Stimulated activated CD8-positive, alpha-beta memory T cell treated with anti-CD3 and anti-CD28 coated beads, Interleukin-15, amount 100 ng/mL, for 48 hours (primary cell): ENCODE measurements at regions not wholly inside any gene's neighbourhood (a gene's known extent, or its start where the extent isn't known, plus 50 kb on each side); places are given as distances from the start of the nearest gene placed in this dataset.

Experiments used
- DNase-seq, 2 donors: peaks; one replicate each; pipeline ENCODE4 v3.0.0-alpha.2; 2020; ENCODE audit warnings: low read depth in 2 of 2

DNA sequence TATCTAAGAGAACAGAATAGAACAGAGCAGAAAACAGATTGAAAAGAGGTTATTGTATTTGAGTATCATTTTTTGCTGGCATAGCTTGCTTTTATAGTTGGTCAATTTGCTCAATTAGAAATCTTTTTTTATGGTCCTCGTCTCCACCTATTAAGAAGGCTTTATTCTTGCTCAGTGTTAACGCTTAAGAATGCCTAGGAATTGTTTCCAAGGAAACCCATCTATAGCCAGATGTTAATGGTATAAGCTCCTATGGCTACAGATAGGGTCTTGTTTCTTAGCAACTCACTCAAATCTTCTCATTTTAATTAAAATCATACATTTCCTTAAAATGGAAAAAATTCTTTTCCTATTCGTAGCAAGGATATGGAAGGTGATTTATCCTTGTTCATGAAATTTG lies 392.3 kb downstream of the TMEM135 start:
- DNase-seq, result no peak

DNA sequence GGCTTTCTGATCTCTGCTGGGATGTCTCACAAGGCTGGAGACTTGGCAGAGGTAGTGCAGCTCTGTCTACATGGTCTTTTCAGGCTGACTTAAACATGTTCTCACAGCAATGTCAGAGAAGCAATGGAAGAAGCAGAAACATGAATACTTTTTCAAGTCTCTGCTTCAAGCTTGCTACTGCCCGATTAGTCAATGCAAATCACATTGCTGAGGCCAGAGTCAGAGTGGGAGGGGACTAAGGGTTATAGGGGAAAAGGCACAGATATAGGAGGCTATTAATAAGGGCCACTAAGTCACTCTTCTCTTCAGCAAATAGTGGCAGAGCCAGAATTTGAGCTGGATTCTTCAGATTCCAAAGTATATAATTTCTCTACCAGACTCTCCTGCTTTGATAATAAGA lies 390.5 kb downstream of the TMEM135 start:
- no peak for DNase-seq

DNA sequence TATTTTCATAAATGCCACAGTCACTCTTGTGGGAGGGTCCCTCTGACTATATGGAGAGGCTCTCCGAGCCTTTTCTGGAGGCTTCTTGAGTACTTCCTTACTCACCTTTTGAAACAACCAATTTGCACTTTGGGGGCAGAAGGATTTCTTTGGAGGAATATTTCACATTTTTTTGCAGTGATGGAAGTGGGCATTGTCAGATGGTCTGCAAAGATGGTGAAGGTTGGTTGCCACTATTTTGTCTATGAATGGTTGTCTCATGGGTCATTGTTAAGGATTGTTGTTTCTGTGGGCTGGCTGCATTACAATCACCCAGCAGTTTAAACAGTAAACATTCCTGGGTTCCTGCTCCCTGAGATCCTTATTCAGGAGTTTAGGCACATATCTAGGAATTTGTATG lies 388.2 kb downstream of the TMEM135 start:
- DNase-seq, result no peak

DNA sequence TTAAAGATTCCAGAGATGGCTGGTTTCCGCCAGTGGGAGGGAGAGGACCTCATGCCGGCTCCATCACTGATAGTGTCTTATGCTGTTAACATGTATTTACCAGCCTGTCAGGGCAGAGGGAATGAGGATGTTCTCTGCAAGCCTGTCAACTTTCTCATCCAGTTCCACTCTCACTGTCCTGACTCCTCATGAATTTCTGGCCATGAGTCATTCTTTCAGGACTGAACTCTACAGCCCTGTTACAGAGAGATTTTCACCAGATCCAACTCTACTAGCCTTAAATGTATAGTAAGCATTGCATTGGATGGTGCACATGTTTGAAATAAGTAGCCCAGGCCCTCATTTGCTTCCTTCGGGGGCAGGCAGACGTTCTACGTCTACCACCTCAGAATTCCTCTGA lies 387.7 kb downstream of the TMEM135 start:
- no peak for DNase-seq

DNA sequence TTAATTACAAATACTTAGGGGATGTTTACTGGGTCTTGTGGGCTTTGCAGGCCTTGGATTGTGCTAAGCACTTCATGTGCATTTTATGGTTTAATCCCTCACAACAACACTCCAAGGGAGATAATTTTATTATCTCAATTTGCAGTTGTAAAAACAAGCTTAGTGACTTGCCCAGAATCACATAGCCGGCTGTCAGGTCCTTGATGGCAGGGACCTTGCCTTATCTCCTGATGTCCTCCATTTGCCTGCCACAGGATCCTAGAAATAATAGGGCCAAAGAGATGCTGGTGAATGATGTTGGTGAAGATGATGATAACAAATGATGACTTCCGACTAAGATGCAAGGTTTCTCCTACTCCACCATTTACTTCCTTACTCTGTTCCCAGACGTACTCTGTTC lies 385.4 kb downstream of the TMEM135 start:
- DNase-seq, result no peak

DNA sequence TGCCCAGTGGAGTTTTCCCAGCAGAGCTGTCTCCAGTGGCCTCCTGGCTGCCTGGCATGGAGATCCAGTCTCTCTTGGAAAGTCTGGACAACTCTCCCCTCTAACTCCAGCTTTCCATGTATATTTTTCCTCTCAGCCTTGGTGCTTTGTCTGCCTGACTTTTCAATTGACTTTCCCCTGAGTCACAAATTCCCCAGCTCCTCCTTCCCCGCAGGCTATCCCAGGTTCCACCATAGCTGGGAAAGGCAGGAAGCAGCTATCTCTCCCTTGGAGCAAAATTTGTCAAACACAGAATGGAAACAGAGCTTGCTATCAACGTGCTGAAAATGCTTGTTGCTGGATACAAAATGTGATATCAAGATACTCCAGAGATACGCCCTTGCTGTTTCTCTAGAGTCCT lies 384.8 kb downstream of the TMEM135 start:
- DNase-seq, result no peak

DNA sequence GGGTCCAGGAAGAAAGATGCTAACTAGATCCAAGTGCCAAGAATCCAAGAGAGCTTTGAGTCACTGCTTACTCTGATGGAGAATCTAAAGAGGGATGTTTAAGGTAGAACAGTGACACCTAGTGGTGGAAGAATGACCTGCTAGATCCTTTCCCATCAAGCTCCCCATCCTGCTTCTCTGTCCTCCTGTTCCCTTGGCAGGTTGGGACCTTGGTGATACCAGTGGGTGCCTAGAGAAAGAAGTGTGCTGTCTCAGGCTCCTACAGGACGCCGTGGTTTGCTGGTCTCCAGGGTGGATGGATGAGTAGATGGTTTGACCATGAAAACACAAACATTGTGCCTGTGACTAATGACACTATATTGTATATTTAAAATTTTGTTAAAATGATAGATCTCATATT lies 383.7 kb downstream of the TMEM135 start:
- no peak for DNase-seq

DNA sequence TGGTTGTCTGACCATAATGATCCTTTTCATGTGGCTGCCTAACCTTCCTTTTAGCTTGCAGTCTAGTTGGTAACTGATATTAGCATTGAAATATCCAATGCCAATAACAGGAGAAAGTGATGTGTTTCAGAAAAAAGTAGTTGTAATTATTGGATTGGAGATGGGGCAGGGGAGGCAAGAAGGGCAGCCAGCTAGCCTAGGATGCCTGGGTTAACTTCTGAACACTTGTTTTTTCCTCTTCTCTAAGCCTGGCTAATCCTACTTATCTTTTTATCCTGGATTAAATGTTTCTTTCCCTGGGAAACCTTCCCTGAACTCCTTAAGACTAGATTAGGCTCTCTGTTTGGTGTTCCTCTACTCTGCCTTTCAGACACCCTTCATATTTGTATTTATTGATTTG lies 380.2 kb downstream of the TMEM135 start:
- DNase-seq, result no peak

DNA sequence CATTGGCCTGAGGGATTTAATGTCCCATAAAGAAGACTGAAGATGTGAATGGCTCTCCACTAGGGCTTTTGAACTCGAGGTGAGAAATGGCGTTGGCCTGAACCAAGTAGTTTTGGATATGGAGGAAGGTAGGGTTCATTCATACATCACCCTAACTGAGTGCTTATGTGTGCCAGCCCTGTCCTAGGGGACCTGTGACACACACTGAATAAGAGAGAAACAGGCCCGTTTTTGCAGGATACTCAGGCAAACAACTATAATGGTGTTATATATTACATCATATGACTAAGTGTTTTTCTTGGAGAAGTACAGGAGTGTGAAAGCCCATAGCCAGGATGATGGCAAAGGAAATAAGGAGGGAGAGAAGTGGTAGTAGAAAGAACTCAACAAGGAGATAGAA lies 368.1 kb downstream of the TMEM135 start:
- no peak for DNase-seq

DNA sequence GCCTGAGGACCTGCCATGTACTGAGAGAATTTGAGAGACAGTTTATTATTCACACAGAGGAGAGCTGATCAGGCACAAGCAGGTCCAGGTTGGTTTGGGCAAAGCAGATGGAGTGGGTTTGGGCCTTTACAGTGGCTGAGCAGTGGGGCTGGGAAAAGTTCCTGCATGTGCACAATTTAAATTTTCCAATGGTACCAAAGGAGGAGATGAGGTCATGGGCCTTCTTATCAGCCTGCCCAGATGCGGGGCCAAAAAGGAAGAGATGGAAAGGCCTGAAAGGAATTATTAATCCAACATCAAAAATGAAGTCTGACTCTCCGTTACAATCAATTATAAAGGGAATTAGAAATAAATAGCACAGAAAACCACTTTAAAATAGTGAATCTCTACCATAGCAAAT lies 367.6 kb downstream of the TMEM135 start:
- no peak for DNase-seq

DNA sequence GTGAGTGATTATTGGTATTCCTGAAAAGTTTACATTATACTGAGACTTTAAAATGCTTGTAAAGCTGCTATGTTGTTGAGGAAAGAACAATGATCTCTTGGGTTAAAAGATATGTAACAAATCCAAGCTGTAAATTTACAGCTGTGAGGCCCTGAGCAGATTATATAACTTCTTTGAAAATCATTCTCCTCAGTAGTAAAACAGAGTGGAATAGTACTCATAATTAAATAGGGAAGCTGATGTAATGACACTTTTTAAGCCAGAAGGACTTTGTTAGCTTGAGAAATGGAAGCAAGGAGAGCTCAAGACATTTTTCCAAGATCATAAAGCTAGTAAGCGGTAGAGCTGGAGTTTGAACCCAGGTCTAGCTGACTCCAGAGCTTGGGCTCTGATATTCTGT lies 363.9 kb downstream of the TMEM135 start:
- no peak for DNase-seq

DNA sequence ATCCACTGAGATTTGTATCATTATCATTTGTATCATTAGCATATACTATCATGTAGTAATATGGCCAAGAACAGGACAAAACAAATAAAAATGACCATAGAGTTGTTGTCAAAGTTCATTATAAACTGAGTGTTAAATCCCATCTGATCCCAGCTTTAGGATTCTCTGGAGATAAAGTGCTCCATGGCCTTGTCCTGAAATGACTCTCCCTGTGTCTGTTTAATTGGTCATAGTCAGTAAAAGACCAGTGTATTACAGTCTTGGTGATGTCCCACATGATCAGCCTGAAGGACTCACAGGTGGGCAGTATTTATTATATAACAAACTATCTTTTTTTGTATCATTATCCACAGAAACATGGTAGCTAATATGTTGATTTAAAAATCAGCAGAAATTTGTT lies 361.6 kb downstream of the TMEM135 start:
- DNase-seq, result no peak

DNA sequence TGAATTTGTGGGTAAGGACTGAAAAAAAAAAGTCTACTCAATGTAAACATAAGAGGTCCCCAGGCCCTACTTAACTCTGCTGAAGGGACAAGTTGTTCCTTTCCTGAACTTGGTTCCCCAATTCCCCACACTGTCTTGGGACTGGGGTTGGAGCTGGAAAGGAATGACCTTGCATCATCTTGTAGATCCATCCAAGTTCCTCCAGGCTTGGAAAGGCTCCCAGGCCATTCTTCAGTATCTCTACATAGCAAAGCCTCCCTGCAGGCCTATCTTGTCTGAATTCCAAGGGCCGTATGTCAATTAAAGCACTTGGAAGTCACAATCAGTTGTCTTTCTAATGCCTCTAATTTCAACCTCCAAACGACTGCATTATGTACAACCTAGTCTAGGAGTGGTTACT lies 361.2 kb downstream of the TMEM135 start:
- DNase-seq, result no peak

DNA sequence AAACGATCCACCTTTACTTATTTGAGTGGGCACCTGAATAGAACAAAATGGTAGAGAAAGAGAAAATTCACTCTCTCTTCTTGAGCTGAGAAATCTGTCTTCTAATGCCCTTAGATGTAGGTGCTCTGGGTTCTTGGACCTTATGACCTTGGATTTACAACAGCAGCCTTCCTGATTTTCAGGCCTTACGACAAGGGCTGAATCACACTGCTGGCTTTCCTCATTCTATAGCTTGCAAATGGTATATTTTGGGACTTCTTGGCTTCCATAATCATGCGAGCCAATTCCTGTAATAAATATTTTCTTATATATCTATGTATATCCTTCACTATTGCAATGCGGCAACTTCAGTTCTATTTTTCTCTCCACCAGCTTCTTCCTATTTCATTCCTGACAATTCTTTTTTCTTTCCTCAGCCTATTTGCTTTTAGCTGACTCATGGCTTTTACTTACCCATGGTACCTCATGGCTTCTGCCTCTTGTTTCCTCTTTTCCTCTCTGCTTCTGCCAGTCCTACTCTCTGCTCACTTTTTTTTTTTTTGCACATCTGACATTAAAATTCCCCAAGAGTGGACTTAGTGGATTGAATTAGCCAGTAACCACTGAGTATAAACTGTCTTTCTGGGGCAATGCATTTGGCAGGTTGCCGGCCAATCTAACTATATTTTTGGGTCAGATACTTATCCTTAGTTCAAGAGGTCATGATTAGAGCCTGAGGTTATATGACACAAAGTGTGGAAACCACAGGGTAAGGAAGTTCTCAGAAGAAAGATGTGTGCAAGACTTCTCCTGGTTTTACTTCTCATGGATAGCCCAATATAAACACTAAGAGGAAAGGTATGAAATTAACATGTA lies 359.5 kb downstream of the TMEM135 start:
- no peak for DNase-seq

DNA sequence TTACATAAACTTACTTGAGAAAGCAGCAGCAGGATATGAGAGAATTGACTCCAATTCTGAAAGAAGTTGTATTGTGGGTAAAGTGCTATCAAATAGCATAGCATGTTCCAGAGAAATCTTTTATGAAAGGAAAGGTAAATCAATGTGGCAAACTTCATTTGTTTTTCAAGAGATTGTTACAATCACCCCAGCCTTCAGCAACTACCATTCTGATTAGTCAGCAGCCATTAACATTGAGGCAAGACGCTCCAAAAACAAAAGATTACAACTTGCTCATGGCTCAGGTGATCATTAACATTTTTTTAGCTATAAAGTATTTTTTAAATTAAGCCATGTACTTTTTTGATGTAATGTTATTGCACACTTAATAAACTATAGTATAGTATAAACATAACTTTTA lies 357.2 kb downstream of the TMEM135 start:
- DNase-seq, result no peak

DNA sequence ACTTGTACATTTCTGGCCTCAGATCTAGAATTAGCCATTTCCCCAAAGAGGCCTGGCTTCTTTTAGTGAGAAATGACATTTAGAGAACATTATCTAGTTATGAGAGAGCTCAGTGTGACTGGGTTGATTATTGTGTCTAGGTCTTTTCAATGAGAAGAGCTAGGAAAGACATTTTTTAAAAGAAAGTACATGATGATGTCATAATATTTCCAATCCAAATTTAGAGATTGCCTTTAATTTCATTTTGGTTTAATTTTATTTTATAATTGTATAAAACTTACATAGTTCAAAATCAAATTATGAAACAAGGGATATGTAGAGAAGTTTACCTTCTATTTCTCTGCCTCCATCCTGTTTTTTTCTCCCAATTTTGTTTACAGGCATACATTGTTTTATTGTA lies 354.9 kb downstream of the TMEM135 start:
- DNase-seq, result no peak

DNA sequence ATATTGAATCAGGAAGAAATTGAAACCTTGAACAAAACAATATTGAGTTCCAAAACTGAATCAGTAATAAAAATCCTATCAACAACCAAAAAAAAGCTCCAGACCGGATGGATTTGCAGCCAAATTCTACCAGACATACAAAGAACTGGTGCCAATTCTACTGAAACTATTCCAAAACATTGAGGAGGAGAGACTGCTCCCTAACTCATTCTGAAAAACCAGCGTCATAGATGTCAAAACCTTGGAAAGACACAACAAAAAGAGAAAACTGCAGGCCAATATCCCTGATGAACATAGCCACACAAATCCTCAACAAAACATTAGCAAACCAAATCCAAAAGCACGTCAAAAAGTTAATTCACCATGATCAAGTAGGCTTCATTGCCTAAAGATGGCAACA lies 353.8 kb downstream of the TMEM135 start:
- DNase-seq, result no peak

DNA sequence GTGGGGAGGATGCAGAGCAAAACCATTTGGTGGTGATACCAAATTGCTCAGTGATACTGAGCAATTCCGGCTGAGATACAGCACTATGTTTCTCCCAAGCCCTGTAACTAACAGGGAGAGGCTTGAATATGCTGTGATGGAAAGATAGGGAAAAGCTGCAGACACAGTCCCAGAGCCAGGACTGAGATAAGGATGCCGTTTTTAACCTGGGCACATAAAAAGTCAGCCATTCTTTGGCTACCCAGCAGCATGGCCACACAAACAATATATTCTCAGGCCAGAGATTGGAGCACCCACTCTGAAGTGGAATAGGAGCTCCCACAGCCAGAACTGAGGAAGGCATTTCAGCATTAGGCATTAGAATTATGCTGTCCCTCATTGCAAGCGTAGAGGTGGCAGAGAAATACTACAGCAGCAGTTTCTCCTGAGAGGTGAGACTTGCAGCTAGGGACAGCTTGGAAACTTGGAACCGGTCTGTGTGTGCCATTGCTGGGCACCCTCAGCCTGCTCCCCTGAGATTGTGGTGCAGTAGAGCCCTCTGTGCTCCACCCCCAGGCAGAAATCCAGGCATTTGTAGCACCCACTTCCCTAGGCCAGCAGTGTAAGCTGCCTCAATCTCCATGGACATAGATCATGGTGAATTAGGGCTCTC lies 346.5 kb downstream of the TMEM135 start:
- no peak for DNase-seq

DNA sequence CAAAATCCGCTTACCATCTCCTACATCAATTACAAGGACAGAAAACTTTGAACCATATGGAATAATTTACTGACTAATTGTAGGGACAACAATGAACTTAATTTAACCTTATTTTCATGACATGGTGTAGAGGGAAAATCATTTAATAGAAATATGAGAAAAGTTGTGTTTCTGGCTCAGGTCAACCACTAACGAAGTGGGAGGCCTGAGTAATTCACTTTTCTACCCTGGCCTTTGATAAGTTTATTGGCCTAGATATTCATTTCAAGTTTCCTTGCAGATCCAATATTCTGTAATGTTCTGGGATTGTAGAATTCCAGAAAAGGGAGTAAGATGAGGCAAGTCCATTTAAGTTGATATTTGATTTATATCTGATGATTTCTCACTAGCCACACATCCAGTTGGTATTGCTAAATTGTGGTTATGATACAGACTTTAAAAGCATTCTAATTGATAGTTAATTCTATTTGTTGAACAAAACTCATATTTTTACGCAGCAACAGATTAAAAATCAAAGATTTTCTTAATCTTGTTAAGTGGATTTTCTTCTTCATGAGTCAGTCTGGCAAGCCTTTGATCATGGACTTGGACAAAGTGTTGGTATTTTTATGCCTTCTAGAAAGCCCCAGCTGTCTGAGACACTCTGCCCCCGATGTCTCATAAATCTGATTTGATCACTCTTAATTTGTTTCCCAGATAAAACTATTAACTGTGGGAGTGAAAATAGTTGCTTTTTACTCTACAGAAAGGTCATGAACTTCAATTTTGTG lies 336.5 kb downstream of the TMEM135 start:
- DNase-seq, result no peak
